ENCODE measurements at regions not wholly inside any gene's neighbourhood (a gene's known extent, or its start where the extent isn't known, plus 50 kb on each side); places are given as distances from the start of the nearest gene placed in this dataset.

- Histone ChIP-seq H3K27ac (ENCODE audit: low read length) (no peak overlapping the region), H3K27me3 (ENCODE audit: control insufficient read depth, insufficient read depth) (no peaks in the 10 kb centered on the region), H3K4me1 (ENCODE audit: control insufficient read depth, insufficient read depth, low read length) (no peaks in the 10 kb centered on the region), H3K9me3 (ENCODE audit: control insufficient read depth, low read length) (no peaks in the 10 kb centered on the region), H3K4me3 (ENCODE audit: low read length) (no peak overlapping the region)
- ATAC-seq (no peak), DNase-seq (no peak)
- intact Hi-C loops (cut with DNase I): no loop called here
- 78% methylated on average over 4 of the region's 4 CpGs for whole genome bisulfite sequencing
Measured at GRCh38 chrX:10390187-10390586, 230.2 kb downstream of the MID1 start.

GRCh38 chrX:10393241-10393640, 227.1 kb downstream of the MID1 start:
- no peak for DNase-seq
- intact Hi-C loops (cut with DNase I): no loop called here
- no peaks in the 10 kb centered on the region for H3K27me3 ChIP-seq (ENCODE audit: control insufficient read depth, insufficient read depth)
- no peak overlapping the region for H3K27ac ChIP-seq (ENCODE audit: low read length)
- 96% methylated on average over 3 of the region's 3 CpGs for WGBS
- ATAC-seq: no peak
- H3K4me3 ChIP-seq (ENCODE audit: low read length): no peak overlapping the region
- H3K4me1 ChIP-seq (ENCODE audit: control insufficient read depth, insufficient read depth, low read length): no peaks in the 10 kb centered on the region
- H3K9me3 ChIP-seq (ENCODE audit: control insufficient read depth, low read length): no peaks in the 10 kb centered on the region

GRCh38 chrX:10393899-10394298, 226.5 kb downstream of the MID1 start:
- WGBS: 39% methylated on average over 6 of the region's 6 CpGs
- intact Hi-C loops (cut with DNase I): no loop called here

GRCh38 chrX:10395179-10395578, 225.2 kb downstream of the MID1 start:
- H3K27me3 ChIP-seq (ENCODE audit: control insufficient read depth, insufficient read depth): no peaks in the 10 kb centered on the region
- no peak for ATAC-seq
- intact Hi-C loops (cut with DNase I): no loop called here
- H3K27ac ChIP-seq (ENCODE audit: low read length): no peak overlapping the region
- 73% methylated on average over 3 of the region's 3 CpGs for WGBS
- no peaks in the 10 kb centered on the region for H3K4me1 ChIP-seq (ENCODE audit: control insufficient read depth, insufficient read depth, low read length)
- H3K4me3 ChIP-seq (ENCODE audit: low read length): no peak overlapping the region
- H3K9me3 ChIP-seq (ENCODE audit: control insufficient read depth, low read length): no peaks in the 10 kb centered on the region
- no peak for DNase-seq

More at GRCh38 chrX:10393899-10394298, 226.5 kb downstream of the MID1 start:
- H3K27me3 ChIP-seq (ENCODE audit: control insufficient read depth, insufficient read depth): no peaks in the 10 kb centered on the region
- DNase-seq: no peak
- H3K9me3 ChIP-seq (ENCODE audit: control insufficient read depth, low read length): no peaks in the 10 kb centered on the region
- H3K4me1 ChIP-seq (ENCODE audit: control insufficient read depth, insufficient read depth, low read length): no peaks in the 10 kb centered on the region
- H3K4me3 ChIP-seq (ENCODE audit: low read length): no peak overlapping the region
- no peak for ATAC-seq
- H3K27ac ChIP-seq (ENCODE audit: low read length): no peak overlapping the region

Measured in right cardiac atrium (tissue), 5 donors.